WTC11 (cell line): ENCODE measurements at regions not wholly inside any gene's neighbourhood (a gene's known extent, or its start where the extent isn't known, plus 50 kb on each side); places are given as distances from the start of the nearest gene placed in this dataset.

Source experiments
- CREB1 ChIP-seq: sonication (generic); formaldehyde crosslinking; IDR thresholded peaks from 2 replicates; pipeline ENCODE4 v1.8.0; 2023; ENCODE audit warnings: mild to moderate bottlenecking, missing genetic modification reagents
- MYBL2 ChIP-seq: sonication (generic); formaldehyde crosslinking; IDR thresholded peaks from 2 replicates; pipeline ENCODE4 v1.8.1; 2023; ENCODE audit warnings: mild to moderate bottlenecking, moderate library complexity, missing genetic modification reagents
- USF1 ChIP-seq: sonication (generic); formaldehyde crosslinking; IDR thresholded peaks from 2 replicates; pipeline ENCODE4 v1.8.0; 2022; ENCODE audit warnings: mild to moderate bottlenecking, missing genetic modification reagents

- TF ChIP-seq USF1 (no peak), MYBL2 (CRISPR knock-in tag) (no peak), CREB1 (CRISPR knock-in tag) (no peak)
Observed at GRCh38 chr5:101543780-101544179, 640.7 kb upstream of the ST8SIA4 start.
